ENCODE measurements at regions not wholly inside any gene's neighbourhood (a gene's known extent, or its start where the extent isn't known, plus 50 kb on each side); places are given as distances from the start of the nearest gene placed in this dataset.

DNA sequence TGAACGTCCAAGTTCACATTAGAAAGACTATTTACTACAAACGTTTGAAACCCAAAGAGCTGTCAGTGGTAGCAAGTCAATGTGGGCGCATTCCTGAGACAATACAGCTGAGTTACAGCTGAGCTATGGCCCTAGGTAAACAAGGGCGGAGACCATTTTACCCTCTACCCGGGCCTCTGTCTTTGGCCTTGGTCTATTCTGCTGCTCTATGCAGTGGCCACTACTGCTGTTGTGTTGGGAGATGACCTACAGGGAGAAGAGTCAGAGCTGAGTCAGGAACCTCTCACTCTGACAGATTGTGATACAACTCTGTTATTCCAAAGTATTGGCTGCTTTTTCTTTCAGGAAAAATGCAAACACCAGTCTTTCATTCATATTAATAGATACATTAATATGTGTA is 700.6 kb downstream of the SEMA5A start:
- no peak overlapping the region for H3K27ac ChIP-seq (ENCODE audit: low read length)
- H3K27me3 ChIP-seq (ENCODE audit: control insufficient read depth, insufficient read depth, low read length): no peaks in the 10 kb centered on the region
- no peak overlapping the region for H3K4me3 ChIP-seq (ENCODE audit: low read length)
- intact Hi-C loops (cut with micrococcal nuclease): no loop called here
- WGBS (ENCODE audit: insufficient coverage): 83% methylated on average over 5 of the region's 5 CpGs
- Mint-ChIP-seq H3K4me3 (no peak overlapping the region), H3K27ac (no peak overlapping the region), H3K4me1 (no peaks in the 10 kb centered on the region), H3K27me3 (ENCODE audit: low read depth in 2 of 2) (no peaks in the 10 kb centered on the region), H3K9me3 (peaks cover 10 to 12% of the 10 kb centered on the region in 2 donors), H3K36me3 (peaks cover 8% of the 10 kb centered on the region)
- TF ChIP-seq, protein P1, sequence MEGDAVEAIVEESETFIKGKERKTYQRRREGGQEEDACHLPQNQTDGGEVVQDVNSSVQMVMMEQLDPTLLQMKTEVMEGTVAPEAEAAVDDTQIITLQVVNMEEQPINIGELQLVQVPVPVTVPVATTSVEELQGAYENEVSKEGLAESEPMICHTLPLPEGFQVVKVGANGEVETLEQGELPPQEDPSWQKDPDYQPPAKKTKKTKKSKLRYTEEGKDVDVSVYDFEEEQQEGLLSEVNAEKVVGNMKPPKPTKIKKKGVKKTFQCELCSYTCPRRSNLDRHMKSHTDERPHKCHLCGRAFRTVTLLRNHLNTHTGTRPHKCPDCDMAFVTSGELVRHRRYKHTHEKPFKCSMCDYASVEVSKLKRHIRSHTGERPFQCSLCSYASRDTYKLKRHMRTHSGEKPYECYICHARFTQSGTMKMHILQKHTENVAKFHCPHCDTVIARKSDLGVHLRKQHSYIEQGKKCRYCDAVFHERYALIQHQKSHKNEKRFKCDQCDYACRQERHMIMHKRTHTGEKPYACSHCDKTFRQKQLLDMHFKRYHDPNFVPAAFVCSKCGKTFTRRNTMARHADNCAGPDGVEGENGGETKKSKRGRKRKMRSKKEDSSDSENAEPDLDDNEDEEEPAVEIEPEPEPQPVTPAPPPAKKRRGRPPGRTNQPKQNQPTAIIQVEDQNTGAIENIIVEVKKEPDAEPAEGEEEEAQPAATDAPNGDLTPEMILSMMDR (IDR thresholded peaks at IDR 0.05): no peak
- no peaks in the 10 kb centered on the region for H3K36me3 ChIP-seq (ENCODE audit: control insufficient read depth, insufficient read depth, low read length)
- H3K9me3 ChIP-seq (ENCODE audit: control insufficient read depth, insufficient read depth, low read length): peaks cover 17% of the 10 kb centered on the region
- DNase-seq (no peak), ATAC-seq (no peak)
- no peaks in the 10 kb centered on the region for H3K4me1 ChIP-seq (ENCODE audit: control insufficient read depth, insufficient read depth, low read length)

DNA sequence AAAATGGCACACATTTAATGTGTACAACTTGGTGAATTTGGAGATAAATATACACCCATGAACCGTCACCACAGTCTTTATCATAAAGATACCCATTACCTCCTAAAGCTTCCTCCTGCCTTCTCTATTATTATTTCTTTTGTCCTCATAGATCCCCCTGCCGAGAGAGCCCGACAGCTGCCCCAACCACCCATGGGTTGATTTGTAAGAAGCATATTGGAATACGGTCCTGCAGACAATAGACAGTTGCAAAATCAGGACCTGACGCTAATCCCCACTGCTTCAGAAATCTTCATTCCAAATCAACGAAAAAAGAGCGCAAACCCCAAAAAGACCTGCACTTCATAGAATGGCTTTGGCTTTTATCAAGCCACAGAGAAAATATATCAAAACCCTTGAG is 697.5 kb downstream of the SEMA5A start:
- peaks cover 8% of the 10 kb centered on the region for H3K36me3 Mint-ChIP-seq
- Histone ChIP-seq H3K27me3 (ENCODE audit: control insufficient read depth, insufficient read depth, low read length) (no peaks in the 10 kb centered on the region), H3K27ac (ENCODE audit: low read length) (no peak overlapping the region), H3K36me3 (ENCODE audit: control insufficient read depth, insufficient read depth, low read length) (no peaks in the 10 kb centered on the region), H3K4me1 (ENCODE audit: control insufficient read depth, insufficient read depth, low read length) (no peaks in the 10 kb centered on the region), H3K4me3 (ENCODE audit: low read length) (no peak overlapping the region), H3K9me3 (ENCODE audit: control insufficient read depth, insufficient read depth, low read length) (peaks cover 6% of the 10 kb centered on the region)
- H3K9me3 Mint-ChIP-seq: peaks cover 7 to 16% of the 10 kb centered on the region in 2 donors
- H3K27me3 Mint-ChIP-seq (ENCODE audit: low read depth in 2 of 2): no peaks in the 10 kb centered on the region
- H3K4me3 Mint-ChIP-seq: no peak overlapping the region
- DNase-seq: no peak
- ATAC-seq: no peak
- H3K27ac Mint-ChIP-seq: no peak overlapping the region
- WGBS (ENCODE audit: insufficient coverage): 78% methylated on average over 7 of the region's 7 CpGs
- H3K4me1 Mint-ChIP-seq: no peaks in the 10 kb centered on the region
- TF ChIP-seq, protein P1 (IDR thresholded peaks at IDR 0.05): no peak
- intact Hi-C loops (cut with micrococcal nuclease): no loop called here

DNA sequence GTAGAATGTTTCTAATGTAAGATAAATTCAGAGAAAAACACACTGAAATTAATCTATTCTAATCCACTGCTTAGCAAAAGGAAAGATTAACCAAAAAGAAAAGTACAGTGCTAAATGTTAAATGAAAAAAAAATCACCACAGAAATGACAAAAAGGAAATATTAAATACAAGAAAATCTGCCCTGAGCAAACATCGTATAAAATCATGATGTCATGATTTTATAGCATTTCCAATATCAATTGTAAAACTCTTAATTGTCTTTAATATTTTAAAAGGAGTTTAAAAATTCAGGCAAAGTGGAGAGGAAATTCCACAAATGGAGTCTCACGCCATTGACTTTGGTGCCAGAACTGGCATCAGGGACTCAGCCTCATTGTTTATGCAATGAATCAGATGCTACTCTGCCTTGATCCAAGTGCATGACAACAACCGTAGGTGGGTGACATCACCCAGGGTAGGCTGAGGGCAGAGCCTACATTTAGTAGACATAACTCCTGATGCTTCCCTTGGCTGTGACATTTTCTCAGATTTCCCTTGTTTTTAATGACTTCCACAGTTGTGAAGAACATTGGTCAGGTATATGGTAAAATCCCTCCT is 696.8 kb downstream of the SEMA5A start:
- H3K9me3 Mint-ChIP-seq: peaks cover 7 to 15% of the 10 kb centered on the region in 2 donors
- no peak overlapping the region for H3K27ac Mint-ChIP-seq
- H3K27me3 Mint-ChIP-seq (ENCODE audit: low read depth in 2 of 2): no peaks in the 10 kb centered on the region
- peaks cover 5% of the 10 kb centered on the region for H3K9me3 ChIP-seq (ENCODE audit: control insufficient read depth, insufficient read depth, low read length)
- H3K4me1 Mint-ChIP-seq: no peaks in the 10 kb centered on the region
- DNase-seq (no peak), ATAC-seq (no peak)
- no peaks in the 10 kb centered on the region for H3K36me3 ChIP-seq (ENCODE audit: control insufficient read depth, insufficient read depth, low read length)
- H3K4me1 ChIP-seq (ENCODE audit: control insufficient read depth, insufficient read depth, low read length): no peaks in the 10 kb centered on the region
- 86% methylated on average over 2 of the region's 3 CpGs for WGBS (ENCODE audit: insufficient coverage)
- no peak overlapping the region for H3K27ac ChIP-seq (ENCODE audit: low read length)
- intact Hi-C loops (cut with micrococcal nuclease): no loop called here
- no peak overlapping the region for H3K4me3 Mint-ChIP-seq
- H3K36me3 Mint-ChIP-seq: peaks cover 8% of the 10 kb centered on the region
- no peaks in the 10 kb centered on the region for H3K27me3 ChIP-seq (ENCODE audit: control insufficient read depth, insufficient read depth, low read length)
- TF ChIP-seq, protein P1 (IDR thresholded peaks at IDR 0.05): no peak
- H3K4me3 ChIP-seq (ENCODE audit: low read length): no peak overlapping the region

DNA sequence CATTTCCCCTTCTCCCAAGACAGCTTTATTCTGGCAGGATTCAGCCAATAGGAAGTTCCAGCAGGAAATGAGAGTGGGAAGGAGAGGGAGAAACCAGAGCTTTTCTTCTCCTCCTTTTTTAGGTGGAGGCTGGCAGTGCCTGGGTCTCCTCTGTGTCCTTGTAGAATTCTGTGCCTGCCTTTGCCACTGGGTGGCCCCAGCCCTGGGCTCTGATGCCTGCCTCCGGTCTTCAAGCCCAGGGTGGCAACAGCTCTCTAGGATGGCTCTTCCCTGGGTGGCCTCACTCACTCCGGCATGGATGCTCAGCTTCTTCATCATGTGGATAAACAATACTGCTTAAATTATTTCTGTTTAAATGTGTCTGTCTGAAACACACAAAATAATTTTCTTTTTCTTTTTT is 694.8 kb downstream of the SEMA5A start:
- Histone ChIP-seq H3K9me3 (ENCODE audit: control insufficient read depth, insufficient read depth, low read length) (peaks cover 3% of the 10 kb centered on the region), H3K4me3 (ENCODE audit: low read length) (no peak overlapping the region), H3K36me3 (ENCODE audit: control insufficient read depth, insufficient read depth, low read length) (no peaks in the 10 kb centered on the region), H3K27ac (ENCODE audit: low read length) (no peak overlapping the region), H3K27me3 (ENCODE audit: control insufficient read depth, insufficient read depth, low read length) (no peaks in the 10 kb centered on the region), H3K4me1 (ENCODE audit: control insufficient read depth, insufficient read depth, low read length) (no peaks in the 10 kb centered on the region)
- H3K4me3 Mint-ChIP-seq: no peak overlapping the region
- H3K27me3 Mint-ChIP-seq (ENCODE audit: low read depth in 2 of 2): no peaks in the 10 kb centered on the region
- no peaks in the 10 kb centered on the region for H3K4me1 Mint-ChIP-seq
- TF ChIP-seq, protein P1 (IDR thresholded peaks at IDR 0.05): no peak
- DNase-seq: no peak
- WGBS (ENCODE audit: insufficient coverage): 92% methylated on average over 2 of the region's 2 CpGs
- no peak overlapping the region for H3K27ac Mint-ChIP-seq
- H3K9me3 Mint-ChIP-seq: peaks cover 7 to 15% of the 10 kb centered on the region in 2 donors
- intact Hi-C loops (cut with micrococcal nuclease): no loop called here
- peaks cover 8% of the 10 kb centered on the region for H3K36me3 Mint-ChIP-seq
- no peak for ATAC-seq

Data from natural killer cell (primary cell).